A549 (cell line): ENCODE measurements at regions not wholly inside any gene's neighbourhood (a gene's known extent, or its start where the extent isn't known, plus 50 kb on each side); places are given as distances from the start of the nearest gene placed in this dataset.

Experiments
- EHMT2 ChIP-seq: fragments of 200-600 bp; sonication (generic); IDR thresholded peaks from 2 replicates; pipeline ENCODE4 v1.6.1; 2016; ENCODE audit warnings: antibody characterized with exemption, low read depth, mild to moderate bottlenecking, moderate library complexity
- EP300 ChIP-seq, 2 experiments: fragments of >200 bp; sonication (Bioruptor Twin); formaldehyde crosslinking; IDR thresholded peaks; 2 replicates in 1 of 2; 3 replicates in 1 of 2; pipeline ENCODE4 v1.6.1; 2016 to 2017
- FOSB ChIP-seq: fragments of 250-450 bp; sonication (Bioruptor Pico); IDR thresholded peaks from 2 replicates; pipeline ENCODE4 v1.5.0; 2020; ENCODE audit warnings: mild to moderate bottlenecking, moderate library complexity
- HDAC2 ChIP-seq: fragments of 200-600 bp; sonication (generic); IDR thresholded peaks from 2 replicates; pipeline ENCODE4 v1.6.1; 2016
- POLR2A ChIP-seq: IDR thresholded peaks from 2 replicates; pipeline ENCODE4 v1.6.1; 2012; ENCODE audit warnings: mild to moderate bottlenecking, low read length
- SREBF2 ChIP-seq: fragments of 450-650 bp; IDR thresholded peaks from 2 replicates; pipeline ENCODE4 v1.6.1; 2014; ENCODE audit warnings: mild to moderate bottlenecking, moderate library complexity
- TFCP2L1 ChIP-seq: fragments of 250-450 bp; sonication (Bioruptor Pico); IDR thresholded peaks from 2 replicates; pipeline ENCODE4 v1.5.0; 2021; ENCODE audit warnings: mild to moderate bottlenecking
- TP53 ChIP-seq: fragments of 250-450 bp; sonication (Bioruptor Pico); IDR thresholded peaks from 2 replicates; pipeline ENCODE4 v1.5.0; 2021; ENCODE audit warnings: mild to moderate bottlenecking, moderate library complexity
- TF ChIP-seq, protein P1 (sequence below): IDR thresholded peaks from 2 replicates; pipeline ENCODE4 v1.6.1; 2012
- TF ChIP-seq, protein P2 (sequence below): fragments of >200 bp; sonication (Bioruptor Twin); formaldehyde crosslinking; IDR thresholded peaks from 3 replicates; pipeline ENCODE4 v1.5.1; 2016
- TF ChIP-seq, protein P3 (sequence below): fragments of 250-450 bp; sonication (Bioruptor Pico); IDR thresholded peaks from 2 replicates; pipeline ENCODE4 v1.5.0; 2021; ENCODE audit warnings: mild to moderate bottlenecking, moderate library complexity, borderline replicate concordance
- TF ChIP-seq, protein P4 (sequence below): IDR thresholded peaks from 2 replicates; pipeline ENCODE4 v1.6.1; 2012
- TF ChIP-seq, protein P5 (sequence below): fragments of 200-600 bp; sonication (generic); IDR thresholded peaks from 2 replicates; pipeline ENCODE4 v1.6.1; 2016; ENCODE audit warnings: antibody characterized with exemption, mild to moderate bottlenecking, moderate library complexity

DNA sequence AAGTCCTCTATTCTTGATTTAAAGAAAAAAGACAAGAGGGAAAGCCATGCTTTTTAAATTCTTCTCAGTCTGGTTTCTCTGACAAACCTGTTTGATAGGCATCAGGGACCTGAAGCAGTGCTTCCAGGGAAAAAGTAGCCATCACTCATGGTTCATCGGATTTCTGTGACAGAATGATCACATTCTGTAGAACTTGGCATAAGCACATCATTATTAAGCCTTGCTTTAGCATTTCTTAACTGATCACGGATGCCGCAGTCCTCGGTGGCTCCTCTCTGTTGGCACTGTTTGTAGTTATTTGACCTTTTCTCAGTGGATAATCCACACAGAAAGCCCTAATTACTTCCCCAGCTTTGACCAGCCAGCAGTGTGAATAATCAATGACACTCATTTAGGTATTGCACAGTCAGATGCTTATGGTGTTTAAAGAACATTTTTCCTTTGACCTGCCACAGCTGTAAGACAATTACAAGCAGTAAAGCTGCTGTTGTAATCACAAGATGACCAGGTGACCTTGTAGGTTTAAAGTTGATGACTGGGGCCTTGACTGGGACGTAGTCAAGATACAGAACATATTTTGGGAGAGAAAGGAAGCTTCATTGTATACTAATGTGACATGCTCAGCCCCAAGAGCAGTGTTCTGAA lies 64.4 kb upstream of the SKAP2 start:
- TF ChIP-seq, protein P1, sequence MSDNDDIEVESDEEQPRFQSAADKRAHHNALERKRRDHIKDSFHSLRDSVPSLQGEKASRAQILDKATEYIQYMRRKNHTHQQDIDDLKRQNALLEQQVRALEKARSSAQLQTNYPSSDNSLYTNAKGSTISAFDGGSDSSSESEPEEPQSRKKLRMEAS = no peak
- TF ChIP-seq, protein P2, sequence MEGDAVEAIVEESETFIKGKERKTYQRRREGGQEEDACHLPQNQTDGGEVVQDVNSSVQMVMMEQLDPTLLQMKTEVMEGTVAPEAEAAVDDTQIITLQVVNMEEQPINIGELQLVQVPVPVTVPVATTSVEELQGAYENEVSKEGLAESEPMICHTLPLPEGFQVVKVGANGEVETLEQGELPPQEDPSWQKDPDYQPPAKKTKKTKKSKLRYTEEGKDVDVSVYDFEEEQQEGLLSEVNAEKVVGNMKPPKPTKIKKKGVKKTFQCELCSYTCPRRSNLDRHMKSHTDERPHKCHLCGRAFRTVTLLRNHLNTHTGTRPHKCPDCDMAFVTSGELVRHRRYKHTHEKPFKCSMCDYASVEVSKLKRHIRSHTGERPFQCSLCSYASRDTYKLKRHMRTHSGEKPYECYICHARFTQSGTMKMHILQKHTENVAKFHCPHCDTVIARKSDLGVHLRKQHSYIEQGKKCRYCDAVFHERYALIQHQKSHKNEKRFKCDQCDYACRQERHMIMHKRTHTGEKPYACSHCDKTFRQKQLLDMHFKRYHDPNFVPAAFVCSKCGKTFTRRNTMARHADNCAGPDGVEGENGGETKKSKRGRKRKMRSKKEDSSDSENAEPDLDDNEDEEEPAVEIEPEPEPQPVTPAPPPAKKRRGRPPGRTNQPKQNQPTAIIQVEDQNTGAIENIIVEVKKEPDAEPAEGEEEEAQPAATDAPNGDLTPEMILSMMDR = no peak
- TF ChIP-seq SREBF2 = no peak
- no peak for TF ChIP-seq HDAC2
- no peak for TF ChIP-seq EP300 (IDR thresholded peaks at IDR 0.05)
- TF ChIP-seq EHMT2 = no peak
- TF ChIP-seq POLR2A = no peak
- no peak for TF ChIP-seq FOSB (CRISPR knock-in tag)
- TF ChIP-seq, protein P3, sequence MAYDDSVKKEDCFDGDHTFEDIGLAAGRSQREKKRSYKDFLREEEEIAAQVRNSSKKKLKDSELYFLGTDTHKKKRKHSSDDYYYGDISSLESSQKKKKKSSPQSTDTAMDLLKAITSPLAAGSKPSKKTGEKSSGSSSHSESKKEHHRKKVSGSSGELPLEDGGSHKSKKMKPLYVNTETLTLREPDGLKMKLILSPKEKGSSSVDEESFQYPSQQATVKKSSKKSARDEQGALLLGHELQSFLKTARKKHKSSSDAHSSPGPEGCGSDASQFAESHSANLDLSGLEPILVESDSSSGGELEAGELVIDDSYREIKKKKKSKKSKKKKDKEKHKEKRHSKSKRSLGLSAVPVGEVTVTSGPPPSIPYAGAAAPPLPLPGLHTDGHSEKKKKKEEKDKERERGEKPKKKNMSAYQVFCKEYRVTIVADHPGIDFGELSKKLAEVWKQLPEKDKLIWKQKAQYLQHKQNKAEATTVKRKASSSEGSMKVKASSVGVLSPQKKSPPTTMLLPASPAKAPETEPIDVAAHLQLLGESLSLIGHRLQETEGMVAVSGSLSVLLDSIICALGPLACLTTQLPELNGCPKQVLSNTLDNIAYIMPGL (CRISPR knock-in tag) = no peak
- no peak for TF ChIP-seq TP53
- no peak for TF ChIP-seq TFCP2L1
- TF ChIP-seq, protein P4, sequence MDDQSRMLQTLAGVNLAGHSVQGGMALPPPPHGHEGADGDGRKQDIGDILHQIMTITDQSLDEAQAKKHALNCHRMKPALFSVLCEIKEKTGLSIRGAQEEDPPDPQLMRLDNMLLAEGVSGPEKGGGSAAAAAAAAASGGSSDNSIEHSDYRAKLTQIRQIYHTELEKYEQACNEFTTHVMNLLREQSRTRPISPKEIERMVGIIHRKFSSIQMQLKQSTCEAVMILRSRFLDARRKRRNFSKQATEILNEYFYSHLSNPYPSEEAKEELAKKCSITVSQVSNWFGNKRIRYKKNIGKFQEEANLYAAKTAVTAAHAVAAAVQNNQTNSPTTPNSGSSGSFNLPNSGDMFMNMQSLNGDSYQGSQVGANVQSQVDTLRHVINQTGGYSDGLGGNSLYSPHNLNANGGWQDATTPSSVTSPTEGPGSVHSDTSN = no peak
- TF ChIP-seq, protein P5, sequence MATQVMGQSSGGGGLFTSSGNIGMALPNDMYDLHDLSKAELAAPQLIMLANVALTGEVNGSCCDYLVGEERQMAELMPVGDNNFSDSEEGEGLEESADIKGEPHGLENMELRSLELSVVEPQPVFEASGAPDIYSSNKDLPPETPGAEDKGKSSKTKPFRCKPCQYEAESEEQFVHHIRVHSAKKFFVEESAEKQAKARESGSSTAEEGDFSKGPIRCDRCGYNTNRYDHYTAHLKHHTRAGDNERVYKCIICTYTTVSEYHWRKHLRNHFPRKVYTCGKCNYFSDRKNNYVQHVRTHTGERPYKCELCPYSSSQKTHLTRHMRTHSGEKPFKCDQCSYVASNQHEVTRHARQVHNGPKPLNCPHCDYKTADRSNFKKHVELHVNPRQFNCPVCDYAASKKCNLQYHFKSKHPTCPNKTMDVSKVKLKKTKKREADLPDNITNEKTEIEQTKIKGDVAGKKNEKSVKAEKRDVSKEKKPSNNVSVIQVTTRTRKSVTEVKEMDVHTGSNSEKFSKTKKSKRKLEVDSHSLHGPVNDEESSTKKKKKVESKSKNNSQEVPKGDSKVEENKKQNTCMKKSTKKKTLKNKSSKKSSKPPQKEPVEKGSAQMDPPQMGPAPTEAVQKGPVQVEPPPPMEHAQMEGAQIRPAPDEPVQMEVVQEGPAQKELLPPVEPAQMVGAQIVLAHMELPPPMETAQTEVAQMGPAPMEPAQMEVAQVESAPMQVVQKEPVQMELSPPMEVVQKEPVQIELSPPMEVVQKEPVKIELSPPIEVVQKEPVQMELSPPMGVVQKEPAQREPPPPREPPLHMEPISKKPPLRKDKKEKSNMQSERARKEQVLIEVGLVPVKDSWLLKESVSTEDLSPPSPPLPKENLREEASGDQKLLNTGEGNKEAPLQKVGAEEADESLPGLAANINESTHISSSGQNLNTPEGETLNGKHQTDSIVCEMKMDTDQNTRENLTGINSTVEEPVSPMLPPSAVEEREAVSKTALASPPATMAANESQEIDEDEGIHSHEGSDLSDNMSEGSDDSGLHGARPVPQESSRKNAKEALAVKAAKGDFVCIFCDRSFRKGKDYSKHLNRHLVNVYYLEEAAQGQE = no peak
